Bone marrow (tissue), 2 donors: ENCODE measurements at regions not wholly inside any gene's neighbourhood (a gene's known extent, or its start where the extent isn't known, plus 50 kb on each side); places are given as distances from the start of the nearest gene placed in this dataset.

Experiments used
- DNase-seq, 2 donors: peaks; one replicate each; lab custom pipeline; 2025; lab: John Stamatoyannopoulos, UW

DNA sequence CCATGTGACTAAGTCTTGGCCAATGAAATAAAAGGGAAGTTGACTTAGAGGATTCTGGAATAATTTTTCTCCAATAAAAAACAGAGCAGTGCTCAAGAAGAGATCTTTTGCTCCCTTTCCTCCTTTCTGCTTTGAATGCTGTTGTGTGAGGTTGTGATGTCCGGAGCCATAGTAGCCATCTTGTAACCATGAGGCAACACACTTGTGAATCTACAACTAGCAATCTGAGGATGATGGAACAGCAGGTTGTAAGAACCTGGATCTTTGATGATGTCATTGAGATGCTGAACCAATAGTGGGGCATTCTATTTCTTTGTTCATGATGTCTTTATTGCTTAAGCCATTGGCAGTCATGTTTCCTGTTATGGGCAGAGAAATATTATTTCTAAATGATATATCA lies 230.0 kb upstream of the SRRM4 start:
- no peak for DNase-seq

DNA sequence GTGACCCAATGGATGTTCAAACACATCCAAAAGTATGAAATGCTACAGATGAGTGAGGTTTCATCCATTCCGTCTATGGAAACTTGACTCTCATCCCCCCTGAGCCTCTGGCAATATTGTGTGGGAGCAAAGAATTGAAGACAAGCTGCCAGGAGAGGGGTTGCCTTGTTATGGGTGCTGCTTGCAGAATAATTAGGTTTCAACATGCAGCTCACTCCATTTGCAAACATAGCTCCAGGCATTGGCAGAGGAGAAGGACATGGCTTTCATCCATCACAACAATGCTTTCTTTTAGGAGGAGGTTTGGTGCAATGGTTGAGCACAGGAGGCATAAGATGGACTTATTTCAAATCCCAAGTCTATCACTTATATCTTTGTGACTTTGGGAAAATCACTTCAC lies 220.7 kb upstream of the SRRM4 start:
- no peak for DNase-seq

DNA sequence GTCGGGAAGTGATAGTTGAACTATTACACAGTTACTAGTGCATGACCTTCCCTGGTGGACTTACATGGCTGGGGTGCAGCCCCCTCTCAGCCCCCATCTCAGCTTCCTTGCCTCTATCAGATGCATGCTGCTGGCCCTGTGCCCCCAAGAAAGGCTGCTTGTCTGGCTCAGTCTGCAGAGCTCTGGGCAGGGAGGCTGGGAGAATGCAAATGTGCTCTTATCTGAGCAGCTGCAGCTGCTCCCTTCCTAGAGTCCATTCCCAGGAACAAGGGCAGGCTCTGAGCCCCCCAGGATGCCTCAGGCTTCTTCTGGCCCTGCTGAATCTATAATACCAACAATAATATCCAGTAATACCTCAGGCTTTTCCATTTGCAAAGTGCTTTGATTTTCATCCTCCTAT lies 218.1 kb upstream of the SRRM4 start:
- no peak for DNase-seq

DNA sequence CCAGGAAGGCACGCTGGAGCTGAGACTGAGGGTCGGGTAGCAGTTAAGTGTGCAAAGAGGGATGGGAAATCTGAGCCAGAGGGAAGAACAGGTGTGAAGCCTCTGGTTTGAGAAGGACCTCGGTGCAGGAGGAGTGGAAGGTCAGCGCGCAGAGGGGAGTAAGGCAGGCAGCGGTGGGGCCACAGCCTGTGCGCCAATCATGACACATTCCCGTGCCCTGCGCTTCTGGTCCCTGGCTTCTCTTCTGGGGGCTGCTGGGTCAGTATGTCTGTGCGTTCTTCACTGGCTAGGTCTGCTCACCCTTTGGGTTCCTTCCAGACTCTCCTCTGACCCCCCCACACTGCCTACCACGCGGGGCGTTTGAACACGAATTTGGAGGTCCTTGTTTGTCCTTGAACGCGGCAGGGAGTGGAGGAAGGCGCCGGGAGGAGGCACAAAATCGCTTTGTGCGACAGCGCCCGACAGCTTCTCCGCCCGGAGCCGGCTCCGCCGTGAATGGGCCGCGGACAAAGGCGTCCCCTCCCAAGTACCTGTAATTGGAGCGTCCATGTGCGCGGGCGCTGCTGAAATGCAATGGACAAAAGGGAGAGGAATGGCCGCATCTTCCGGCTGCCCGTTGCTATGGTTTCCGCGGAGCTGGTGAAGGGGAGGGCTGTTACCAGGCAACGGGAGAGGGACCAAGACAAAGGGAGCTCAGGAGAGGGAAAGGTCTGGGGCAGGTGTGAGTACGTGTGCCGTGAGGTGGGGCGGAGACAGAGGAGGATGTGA lies 207.2 kb upstream of the SRRM4 start:
- DNase-seq, result no peak

DNA sequence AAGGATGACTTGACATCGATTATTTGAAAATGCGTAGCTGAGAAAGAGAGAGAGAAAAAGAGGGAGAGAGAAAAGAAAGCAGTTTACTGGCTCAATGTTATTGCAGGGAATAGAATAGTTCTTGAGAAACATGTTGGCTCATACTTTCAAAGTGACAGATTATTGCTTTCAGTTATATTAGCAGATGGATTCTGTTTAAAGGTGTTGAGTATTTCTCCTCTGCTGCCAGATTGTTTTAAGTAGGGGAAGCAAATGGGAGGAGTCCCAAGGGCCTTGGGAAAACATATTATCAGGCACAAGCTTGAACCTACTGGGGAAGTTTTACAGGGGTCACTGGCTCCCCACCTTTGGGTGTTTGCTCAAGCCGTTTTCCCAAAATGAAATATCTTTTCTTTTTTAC lies 203.8 kb upstream of the SRRM4 start:
- no peak for DNase-seq

DNA sequence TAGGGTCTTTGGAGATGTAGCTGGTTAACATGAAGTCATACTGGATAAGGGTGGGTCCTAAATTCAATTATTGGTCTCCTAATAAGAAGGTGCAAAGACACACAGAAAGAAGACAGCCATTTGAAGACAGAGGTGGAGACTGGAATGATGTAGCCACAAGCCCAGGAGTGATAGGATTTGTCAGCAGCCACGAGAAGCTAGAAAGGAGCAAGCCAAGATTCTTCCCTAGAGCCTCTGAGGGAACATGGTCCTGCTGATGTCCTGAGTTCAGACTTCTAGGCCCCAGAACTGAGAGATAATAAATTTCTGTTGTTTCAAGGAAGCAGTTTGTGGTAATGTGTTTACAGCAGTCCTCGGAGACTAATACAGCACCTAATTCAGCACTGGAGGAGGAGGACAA lies 203.3 kb upstream of the SRRM4 start:
- no peak for DNase-seq

DNA sequence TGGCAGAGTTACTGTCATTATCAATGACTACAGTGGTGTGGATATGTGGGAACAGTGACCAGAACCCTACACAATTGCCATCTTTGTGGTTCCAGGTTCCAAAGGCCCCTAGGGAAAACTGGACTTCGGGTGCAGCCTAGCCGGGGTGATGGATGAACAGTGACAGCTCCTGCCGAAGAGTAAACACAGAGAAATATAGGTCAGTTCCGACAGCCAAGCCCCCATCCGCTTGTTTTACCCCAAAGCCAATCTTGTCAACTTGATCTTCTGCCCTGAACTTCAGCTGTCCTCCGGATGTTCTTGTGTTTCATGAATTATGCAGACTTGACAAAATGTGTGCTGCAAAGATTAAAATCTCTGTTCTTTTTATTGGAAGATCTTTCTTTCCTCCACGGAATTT lies 200.4 kb upstream of the SRRM4 start:
- DNase-seq, result no peak

DNA sequence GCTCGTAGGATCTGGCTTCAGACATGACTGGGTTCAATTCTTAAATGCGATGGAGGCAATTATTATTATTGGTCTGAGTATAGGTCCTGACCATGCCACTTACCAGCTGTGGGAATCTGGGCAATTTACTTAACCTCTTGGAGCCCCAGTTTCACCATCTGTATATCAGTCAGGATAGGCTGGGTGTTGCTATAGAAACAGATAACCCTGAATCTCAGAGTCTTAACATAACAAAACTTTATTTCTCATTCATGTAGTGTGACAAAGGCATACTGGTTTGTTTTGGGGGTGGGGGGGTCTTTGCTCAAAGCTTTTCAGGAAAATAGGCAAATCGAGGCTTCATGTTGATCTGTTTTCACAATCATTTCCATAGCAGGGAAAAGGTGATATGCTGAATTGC lies 199.6 kb upstream of the SRRM4 start:
- no peak for DNase-seq

DNA sequence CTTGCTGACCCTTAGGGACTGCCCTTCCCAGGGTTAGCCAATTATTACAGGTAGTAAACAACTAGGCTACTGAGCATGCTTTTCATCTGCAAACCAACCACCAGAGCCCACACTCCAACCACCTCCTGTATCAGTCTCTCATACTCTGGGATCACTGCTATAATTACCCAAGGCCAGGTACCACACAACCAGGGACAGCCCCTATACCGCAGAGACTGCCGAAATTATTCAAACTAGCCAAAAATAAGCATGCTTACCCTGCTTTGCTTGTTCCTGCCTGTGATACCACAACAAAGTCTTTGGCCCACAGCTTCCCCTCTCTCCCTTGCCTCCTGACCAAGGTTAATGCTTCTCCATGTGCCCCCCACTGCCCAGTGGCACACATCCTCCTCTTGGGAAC lies 197.6 kb upstream of the SRRM4 start:
- DNase-seq, result no peak

DNA sequence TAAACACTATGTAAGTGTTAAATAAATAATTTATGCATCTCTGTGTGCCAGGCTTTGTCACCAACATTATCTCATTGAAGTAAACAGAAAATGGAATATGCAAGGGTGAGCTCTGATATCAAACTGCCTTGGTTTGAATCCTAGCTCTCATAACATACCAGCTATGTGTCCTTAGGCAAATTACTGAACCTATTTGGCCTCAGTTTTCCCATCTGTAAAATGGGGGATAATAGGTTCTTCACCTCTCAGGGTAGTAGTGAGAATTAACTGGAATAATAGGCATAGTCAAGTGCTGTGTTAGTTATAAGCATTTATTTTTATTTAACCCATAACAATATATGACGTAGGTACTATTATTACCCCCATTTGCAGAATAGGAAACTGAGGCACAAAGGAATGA lies 190.8 kb upstream of the SRRM4 start:
- no peak for DNase-seq

DNA sequence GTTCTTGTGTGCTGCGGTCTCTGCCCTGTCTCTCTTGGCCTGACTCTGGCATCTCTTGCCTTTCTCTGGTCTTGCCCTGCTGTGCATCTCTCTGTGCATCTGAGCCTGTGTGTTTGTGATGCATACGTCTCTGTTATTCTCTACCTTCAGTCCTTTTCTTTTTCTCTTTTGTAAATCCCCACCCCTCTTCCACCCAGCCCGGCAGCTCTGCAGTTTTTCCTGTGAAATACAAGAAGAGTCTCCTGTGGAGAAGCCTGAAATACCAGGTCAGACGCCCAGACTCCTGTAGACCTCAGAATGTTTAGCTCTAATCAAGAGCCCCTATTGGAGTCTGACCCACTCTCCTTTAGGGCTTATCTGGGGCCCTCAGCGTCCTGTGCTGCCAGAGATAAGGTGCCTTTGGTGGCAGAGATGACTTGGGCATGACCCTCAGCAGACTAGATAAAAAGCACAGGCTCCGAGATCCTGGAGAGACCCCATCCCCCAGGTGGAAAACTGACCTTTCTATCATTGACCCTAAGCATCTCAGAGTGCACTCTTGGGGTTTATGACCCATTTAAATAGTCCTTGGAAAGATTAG lies 167.5 kb upstream of the SRRM4 start:
- no peak for DNase-seq

DNA sequence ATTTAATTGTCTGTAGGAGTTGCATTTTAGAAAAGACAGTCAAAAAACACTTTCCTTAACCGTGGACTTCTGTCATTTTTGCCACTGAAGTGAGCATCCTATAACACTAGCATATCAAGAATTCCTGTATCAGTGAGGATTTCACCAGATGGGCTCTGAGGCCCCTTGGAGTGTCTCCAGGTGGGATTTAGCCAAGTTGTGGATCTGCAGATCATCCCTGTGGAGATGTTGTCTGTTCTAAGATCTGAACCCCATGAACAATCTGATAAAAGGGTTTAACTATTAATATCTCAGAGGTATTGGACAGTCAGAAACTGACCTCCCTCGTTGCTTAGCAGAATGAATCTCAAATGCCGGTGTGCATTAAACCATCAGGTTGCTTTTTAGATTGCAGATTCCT lies 165.0 kb upstream of the SRRM4 start:
- DNase-seq, result no peak

DNA sequence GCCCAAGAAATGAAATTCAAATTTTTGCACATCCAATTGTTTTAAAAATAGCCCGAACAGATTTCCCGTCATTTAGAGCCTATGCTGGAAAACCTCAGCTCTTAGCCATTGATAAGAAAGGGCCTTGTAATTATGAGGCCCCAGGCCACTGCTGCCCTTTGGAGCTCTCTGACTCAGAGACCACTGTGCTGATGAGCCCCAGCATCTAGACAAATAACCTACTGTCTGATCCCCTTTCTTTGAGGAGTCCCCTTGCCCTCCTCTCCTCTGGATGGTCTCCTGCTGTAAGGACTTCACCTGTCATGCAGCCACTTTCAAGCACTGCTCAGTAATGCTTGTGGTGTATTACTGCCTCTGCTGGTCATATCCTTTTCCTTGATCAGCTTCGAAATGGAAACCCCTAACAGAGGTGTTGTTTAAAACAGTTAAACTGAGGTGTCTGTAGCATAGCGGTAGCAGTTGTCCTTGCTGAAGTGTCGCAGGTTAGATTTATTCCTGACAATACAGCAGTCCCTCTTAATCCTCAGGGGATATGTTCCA lies 159.9 kb upstream of the SRRM4 start:
- DNase-seq, result no peak

DNA sequence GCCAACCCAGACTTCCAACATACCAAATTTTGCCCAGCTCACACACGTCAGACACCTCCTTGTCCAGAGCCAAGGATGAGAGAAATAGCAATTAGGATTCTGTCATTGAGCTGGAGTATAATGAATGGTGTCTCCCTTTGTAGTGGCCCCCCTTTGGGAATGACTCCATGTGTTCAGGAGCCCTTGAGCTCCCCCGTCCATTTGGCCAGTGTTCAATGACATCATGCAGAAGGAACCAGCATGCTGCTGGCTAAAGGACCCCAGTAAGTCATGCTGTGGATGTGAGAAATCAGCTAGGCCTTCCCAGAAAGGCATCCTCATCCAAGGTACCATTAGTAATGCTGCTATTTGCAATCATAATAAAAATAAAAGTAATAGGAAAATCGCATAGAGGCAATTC lies 158.8 kb upstream of the SRRM4 start:
- no peak for DNase-seq

DNA sequence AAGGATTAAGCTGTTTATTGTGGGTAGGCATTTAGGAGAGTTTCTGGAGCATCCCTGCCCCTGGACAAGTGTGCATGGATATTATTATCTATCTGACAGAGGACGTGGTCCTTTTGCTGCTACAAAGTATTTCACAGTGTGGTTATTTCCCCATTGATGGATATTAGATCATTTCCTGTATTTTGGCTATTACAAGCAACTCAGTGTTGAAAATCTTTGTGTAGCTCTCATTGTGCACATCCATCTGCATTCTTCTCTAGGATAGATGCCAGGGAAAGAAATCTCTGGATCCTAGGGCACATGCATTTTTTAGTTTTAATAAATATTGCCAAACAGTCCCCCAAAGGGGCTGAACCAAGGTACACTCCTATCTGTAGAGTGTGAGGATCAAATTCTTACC lies 154.3 kb upstream of the SRRM4 start:
- no peak for DNase-seq

DNA sequence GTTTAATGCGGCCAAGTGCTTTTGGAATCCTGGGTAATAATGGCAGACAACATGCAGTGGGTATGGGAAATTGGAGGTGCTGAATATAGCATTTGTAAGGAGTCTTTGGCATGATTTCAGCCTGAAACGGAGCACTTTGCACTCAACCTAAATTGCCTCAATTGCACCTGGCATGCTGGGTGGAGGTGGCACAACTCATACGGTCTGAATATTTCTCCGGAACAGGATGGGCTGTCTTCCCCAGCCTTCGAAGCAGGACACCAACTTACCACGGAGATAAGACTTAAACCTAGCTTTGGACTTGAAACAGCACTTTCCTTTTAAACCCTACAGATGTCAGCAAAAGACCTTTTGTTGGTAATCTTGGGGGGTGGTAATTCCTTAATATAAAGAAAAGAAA lies 153.7 kb upstream of the SRRM4 start:
- no peak for DNase-seq

DNA sequence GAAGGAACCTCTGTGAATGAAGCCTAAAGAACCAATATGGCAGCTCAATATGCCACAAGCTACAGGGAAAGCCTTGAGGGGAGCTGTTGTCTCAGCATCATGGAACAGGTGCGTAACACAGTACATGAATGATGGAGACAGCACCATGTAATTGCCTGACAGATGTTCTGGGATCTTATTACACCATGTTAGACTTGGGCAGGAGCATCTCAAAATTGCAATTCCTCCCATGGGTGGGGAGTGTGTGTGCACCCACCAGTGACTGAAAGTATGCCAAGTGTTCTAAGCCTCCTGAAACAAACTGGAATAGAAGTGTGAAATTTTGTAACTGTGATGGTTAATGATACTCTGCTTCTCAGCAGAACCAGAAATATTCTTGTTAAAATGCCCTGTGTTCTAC lies 151.0 kb upstream of the SRRM4 start:
- DNase-seq, result no peak

DNA sequence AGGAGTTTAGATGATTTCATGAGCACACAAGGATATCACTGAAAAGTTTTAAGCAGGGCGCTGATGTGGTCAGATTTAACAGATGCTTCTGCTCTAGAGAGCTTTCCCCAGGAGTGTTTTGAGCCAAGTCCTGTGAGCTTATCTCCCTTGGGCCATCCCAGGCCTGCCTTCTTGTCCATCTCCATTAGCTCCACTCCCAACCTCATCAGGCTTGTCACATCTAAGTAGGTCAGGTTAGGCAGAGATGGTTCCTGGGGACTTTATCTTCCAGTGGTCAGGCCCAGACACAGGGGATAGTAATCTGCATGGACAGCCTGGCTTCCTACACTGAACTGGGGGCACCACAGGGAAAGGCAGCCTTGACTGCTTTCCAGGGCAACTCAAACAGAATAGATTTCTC lies 145.4 kb upstream of the SRRM4 start:
- no peak for DNase-seq

DNA sequence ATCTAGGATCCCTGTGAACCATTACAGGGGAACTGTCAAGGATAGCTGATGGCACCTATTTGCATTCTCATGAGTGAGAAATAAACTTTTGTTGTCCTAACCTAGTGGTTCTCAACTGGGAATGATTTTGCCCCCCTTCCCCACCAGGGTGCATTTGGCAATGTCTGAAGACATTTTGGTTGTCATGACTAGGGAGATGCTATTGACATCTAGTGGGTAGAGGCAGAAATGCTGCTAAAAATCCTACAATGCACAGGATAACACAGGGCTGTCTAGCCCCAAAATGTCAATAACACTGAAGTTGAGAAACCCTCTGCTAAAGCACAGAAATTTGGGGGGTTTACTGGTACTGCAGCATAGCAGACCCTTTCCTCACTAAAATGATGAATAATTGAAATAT lies 140.9 kb upstream of the SRRM4 start:
- no peak for DNase-seq

DNA sequence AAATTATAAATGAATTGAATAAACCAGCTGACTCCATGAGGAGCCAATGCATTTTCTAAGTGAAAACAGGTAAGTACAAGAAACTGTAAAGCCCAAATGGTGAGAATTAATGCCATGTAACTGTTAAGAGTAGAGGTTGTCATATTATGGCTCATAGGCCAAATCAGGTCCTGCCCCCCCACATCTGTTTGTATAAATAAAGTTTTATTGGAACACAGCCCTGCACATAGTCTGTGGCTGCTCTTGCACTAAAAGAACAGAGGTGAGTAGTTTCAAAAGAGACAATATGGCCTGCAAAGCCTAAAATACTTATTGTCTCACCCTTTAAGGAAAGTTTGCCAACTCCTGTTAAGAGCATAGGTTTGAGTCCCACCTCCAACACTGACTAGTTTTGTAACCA lies 140.5 kb upstream of the SRRM4 start:
- no peak for DNase-seq

DNA sequence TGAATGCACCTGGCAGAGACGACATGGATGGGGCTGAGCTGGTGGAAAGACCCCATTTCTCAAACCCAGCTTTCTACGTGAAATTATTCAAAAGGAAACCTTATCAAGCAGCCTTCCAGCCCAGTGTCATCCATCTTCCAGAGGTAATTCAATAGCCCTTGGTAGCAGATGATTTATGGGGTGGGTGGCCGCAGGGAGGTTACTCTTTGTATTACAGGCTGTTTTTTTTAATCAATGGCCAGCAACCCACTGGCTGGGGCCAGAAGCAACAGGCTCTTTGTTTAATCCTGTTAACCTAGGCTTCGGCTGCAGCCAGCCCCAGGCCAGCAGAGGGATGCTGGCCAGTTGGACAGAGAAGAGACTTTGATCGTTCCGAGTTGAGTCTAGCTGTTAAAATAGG lies 139.8 kb upstream of the SRRM4 start:
- DNase-seq, result no peak

DNA sequence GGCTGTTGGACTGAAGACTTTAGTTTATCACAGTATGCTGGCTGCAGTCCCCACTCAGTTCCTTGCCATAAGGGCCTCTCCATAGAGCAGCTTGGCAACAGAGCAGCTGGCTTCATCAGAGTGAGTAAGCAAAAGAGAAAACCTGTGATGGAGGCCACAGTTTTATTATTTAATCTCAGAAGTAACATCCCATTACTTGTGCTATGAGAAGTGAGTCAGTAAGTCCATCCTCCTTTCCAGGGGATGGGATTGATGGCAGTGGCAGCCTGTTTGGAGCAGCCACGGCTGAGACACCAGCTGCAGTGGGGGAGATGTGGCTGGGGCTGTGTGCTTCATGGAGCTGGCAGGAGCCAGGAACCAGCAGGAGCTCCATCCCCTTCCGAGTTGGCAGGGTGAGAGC lies 138.5 kb upstream of the SRRM4 start:
- no peak for DNase-seq

DNA sequence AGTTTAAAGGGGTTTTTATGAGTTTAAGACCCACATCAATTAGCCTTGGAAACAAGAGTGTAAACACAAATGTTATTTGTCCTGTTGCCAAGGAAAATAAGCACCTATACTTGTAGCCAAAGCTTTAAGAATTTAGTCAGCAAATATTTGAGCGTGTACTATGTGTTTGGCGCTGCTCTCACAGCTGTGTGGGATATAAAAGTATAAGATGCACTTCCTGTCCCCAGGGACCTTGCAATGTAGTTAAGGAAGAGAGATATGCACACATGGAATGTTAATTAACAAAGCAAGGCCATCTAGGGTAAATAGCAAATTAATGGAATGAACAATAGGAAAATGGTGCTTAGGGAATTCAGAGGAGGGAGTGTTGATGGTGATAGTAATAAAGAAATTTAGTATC lies 134.9 kb upstream of the SRRM4 start:
- no peak for DNase-seq

DNA sequence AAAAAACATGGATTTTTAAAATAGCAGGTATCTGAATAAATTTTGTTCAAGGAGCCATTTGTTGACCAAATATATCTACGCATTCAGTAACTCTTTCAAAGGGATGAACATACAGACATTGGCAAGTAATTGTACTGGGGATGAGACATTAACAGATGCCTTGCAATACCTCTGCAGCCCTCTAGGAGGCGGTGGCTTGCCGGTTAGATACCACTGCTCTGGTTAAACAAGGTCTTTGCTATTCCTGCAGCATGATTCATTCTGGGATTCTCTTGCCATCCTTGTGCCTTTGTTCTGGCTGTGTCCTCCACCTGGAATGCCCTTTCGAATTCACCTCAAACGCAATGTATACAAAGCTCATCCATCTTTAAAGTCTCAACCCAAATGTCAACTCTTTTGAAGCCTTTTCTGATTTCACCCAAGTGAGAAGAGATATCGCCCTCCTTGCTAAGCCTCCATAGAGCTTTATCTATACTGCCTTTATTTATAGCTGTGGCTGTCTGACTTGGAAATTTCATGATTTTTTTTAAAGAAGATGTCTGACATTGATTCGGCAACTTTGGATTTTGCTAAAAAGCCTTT lies 131.0 kb upstream of the SRRM4 start:
- peak in 1 of 2 donors; percentile 3 for DNase-seq
